ENCODE measurements at regions not wholly inside any gene's neighbourhood (a gene's known extent, or its start where the extent isn't known, plus 50 kb on each side); places are given as distances from the start of the nearest gene placed in this dataset.
A peak's percentile ranks its signal among the peaks of the same experiment; 100 is the strongest.

GRCh38 chr15:39232512-39232911 lies 348.4 kb upstream of the THBS1 start:
- ChIA-PET CTCF (no interaction called here), POLR2A (no interaction called here)
- DNase-seq = no peak
- H3K4me3 Mint-ChIP-seq = no peak overlapping the region
- no peaks in the 10 kb centered on the region for H3K4me1 Mint-ChIP-seq (ENCODE audit: low read depth)
- no peaks in the 10 kb centered on the region for H3K9me3 Mint-ChIP-seq (ENCODE audit: insufficient read depth)
- peaks cover 6% of the 10 kb centered on the region for H3K27me3 Mint-ChIP-seq (ENCODE audit: low read depth)
- no peak overlapping the region for H3K27ac Mint-ChIP-seq
- ATAC-seq = no peak
- H3K36me3 Mint-ChIP-seq (ENCODE audit: low read depth) = no peaks in the 10 kb centered on the region

GRCh38 chr15:39235084-39235795 lies 345.6 kb upstream of the THBS1 start:
- ChIA-PET CTCF (no interaction called here), POLR2A (no interaction called here)
- H3K4me1 Mint-ChIP-seq (ENCODE audit: low read depth) = no peaks in the 10 kb centered on the region
- ATAC-seq (no peak), DNase-seq (no peak)
- no peaks in the 10 kb centered on the region for H3K36me3 Mint-ChIP-seq (ENCODE audit: low read depth)
- peaks cover 6% of the 10 kb centered on the region for H3K27me3 Mint-ChIP-seq (ENCODE audit: low read depth)
- no peaks in the 10 kb centered on the region for H3K9me3 Mint-ChIP-seq (ENCODE audit: insufficient read depth)
- no peak overlapping the region for H3K27ac Mint-ChIP-seq
- no peak overlapping the region for H3K4me3 Mint-ChIP-seq

- DNase-seq (no peak), ATAC-seq (no peak)
- Mint-ChIP-seq H3K9me3 (ENCODE audit: insufficient read depth) (no peaks in the 10 kb centered on the region), H3K36me3 (ENCODE audit: low read depth) (no peaks in the 10 kb centered on the region), H3K4me1 (ENCODE audit: low read depth) (no peaks in the 10 kb centered on the region), H3K27me3 (ENCODE audit: low read depth) (peaks cover 2% of the 10 kb centered on the region), H3K4me3 (no peak overlapping the region), H3K27ac (no peak overlapping the region)
- POLR2A ChIA-PET = no interaction called here
- CTCF ChIA-PET = no interaction called here
Observed at GRCh38 chr15:39236375-39236774, 344.5 kb upstream of the THBS1 start.

- no peak for ATAC-seq
- ChIA-PET POLR2A (no interaction called here), CTCF (no interaction called here)
- Mint-ChIP-seq H3K4me1 (ENCODE audit: low read depth) (no peaks in the 10 kb centered on the region), H3K4me3 (no peak overlapping the region), H3K36me3 (ENCODE audit: low read depth) (no peaks in the 10 kb centered on the region), H3K9me3 (ENCODE audit: insufficient read depth) (no peaks in the 10 kb centered on the region), H3K27me3 (ENCODE audit: low read depth) (no peaks in the 10 kb centered on the region), H3K27ac (no peak overlapping the region)
- no peak for DNase-seq
Observed at GRCh38 chr15:39238443-39238842, 342.4 kb upstream of the THBS1 start.

- ChIA-PET CTCF (no interaction called here), POLR2A (no interaction called here)
- H3K4me3 Mint-ChIP-seq = no peak overlapping the region
- no peaks in the 10 kb centered on the region for H3K9me3 Mint-ChIP-seq (ENCODE audit: insufficient read depth)
- H3K36me3 Mint-ChIP-seq (ENCODE audit: low read depth) = no peaks in the 10 kb centered on the region
- ATAC-seq = no peak
- H3K4me1 Mint-ChIP-seq (ENCODE audit: low read depth) = no peaks in the 10 kb centered on the region
- DNase-seq = no peak
- no peaks in the 10 kb centered on the region for H3K27me3 Mint-ChIP-seq (ENCODE audit: low read depth)
- no peak overlapping the region for H3K27ac Mint-ChIP-seq
Observed at GRCh38 chr15:39239562-39239961, 341.3 kb upstream of the THBS1 start.

DNA sequence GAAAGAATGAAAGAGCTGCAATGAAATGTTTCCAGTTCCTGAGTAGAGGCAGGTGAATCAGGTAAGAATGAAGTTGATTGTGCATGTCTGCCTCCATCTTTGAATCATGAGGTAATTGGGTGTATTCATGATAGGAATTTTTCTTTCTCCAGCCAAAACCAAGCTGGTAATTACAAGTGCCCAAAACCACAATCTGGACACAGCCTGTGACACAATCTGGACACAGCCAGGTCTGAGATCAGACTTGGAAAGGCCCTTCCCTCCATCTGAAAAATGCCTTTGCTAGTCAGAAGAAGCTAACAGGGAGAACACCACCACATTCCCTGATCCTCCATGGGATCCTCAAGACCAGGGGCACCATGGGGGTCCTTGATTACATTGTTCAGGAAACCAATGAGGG lies 338.5 kb upstream of the THBS1 start:
- no peak overlapping the region for H3K27ac Mint-ChIP-seq
- no peaks in the 10 kb centered on the region for H3K27me3 Mint-ChIP-seq (ENCODE audit: low read depth)
- no peaks in the 10 kb centered on the region for H3K4me1 Mint-ChIP-seq (ENCODE audit: low read depth)
- ChIA-PET CTCF (no interaction called here), POLR2A (no interaction called here)
- no peaks in the 10 kb centered on the region for H3K36me3 Mint-ChIP-seq (ENCODE audit: low read depth)
- DNase-seq (no peak), ATAC-seq (no peak)
- no peak overlapping the region for H3K4me3 Mint-ChIP-seq
- H3K9me3 Mint-ChIP-seq (ENCODE audit: insufficient read depth) = no peaks in the 10 kb centered on the region

DNA sequence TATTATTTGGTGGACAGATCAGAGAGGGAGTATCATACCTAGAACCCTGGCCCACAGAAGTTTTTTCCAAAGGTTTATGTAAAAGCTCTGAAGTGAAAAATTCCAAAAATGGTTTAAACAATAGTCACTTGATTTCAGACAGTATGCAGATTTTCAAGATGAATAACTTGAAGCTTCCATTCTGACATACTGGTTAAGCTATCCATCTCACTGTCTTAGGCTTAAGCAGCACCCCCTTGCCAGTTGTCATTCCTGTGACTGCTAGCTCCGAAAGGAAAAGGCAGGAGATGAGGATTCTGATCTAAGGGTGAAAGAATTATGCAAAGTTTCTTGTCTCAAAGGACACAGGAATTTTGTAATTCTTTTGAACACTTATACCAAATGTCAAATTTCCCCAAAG lies 337.5 kb upstream of the THBS1 start:
- no peak overlapping the region for H3K4me3 Mint-ChIP-seq
- no peaks in the 10 kb centered on the region for H3K36me3 Mint-ChIP-seq (ENCODE audit: low read depth)
- no peak overlapping the region for H3K27ac Mint-ChIP-seq
- no peak for ATAC-seq
- no peaks in the 10 kb centered on the region for H3K9me3 Mint-ChIP-seq (ENCODE audit: insufficient read depth)
- ChIA-PET CTCF (no interaction called here), POLR2A (no interaction called here)
- no peak for DNase-seq
- H3K4me1 Mint-ChIP-seq (ENCODE audit: low read depth) = no peaks in the 10 kb centered on the region
- no peaks in the 10 kb centered on the region for H3K27me3 Mint-ChIP-seq (ENCODE audit: low read depth)

DNA sequence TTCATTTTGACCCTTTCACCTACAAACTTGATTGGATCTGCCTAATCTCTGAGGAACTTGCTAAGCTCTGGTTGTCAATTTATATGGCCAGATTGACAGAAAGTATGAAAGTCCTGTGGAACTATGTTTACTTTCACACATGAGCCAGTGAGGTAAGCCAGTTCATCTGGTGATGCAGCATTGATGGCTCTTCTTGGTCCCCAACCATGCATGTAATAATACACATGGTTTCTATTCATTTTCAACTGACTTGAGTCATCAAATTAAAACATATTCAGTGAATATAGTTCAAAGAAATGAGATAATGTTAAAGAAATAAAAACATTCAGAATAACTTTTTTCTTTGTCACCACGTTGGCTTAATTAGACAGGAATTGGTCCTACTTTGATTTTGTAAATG lies 336.1 kb upstream of the THBS1 start:
- CTCF ChIA-PET = no interaction called here
- ATAC-seq (no peak), DNase-seq (no peak)
- H3K4me1 Mint-ChIP-seq (ENCODE audit: low read depth) = no peaks in the 10 kb centered on the region
- H3K27me3 Mint-ChIP-seq (ENCODE audit: low read depth) = no peaks in the 10 kb centered on the region
- H3K9me3 Mint-ChIP-seq (ENCODE audit: insufficient read depth) = no peaks in the 10 kb centered on the region
- H3K27ac Mint-ChIP-seq = no peak overlapping the region
- H3K36me3 Mint-ChIP-seq (ENCODE audit: low read depth) = no peaks in the 10 kb centered on the region
- H3K4me3 Mint-ChIP-seq = no peak overlapping the region
- POLR2A ChIA-PET = no interaction called here

DNA sequence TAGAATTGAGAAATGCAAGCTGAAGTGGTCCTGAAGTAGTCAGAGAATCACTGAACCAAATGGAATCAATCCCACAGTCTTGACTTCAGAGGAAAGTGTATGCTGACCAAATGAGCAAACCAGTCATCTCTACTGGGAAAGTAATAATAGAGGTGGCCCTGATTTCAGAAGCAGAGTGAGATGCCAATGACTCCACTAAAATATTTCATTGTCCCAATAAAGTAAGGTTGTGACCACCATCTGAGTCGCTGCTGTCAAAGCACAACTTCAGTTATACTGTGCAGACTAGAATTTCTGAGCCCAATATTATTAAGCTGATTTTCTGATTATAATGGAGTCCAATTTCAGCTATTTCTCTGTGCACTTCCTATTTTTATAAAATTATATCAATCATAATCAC lies 334.4 kb upstream of the THBS1 start:
- no peaks in the 10 kb centered on the region for H3K36me3 Mint-ChIP-seq (ENCODE audit: low read depth)
- peaks cover 15% of the 10 kb centered on the region for H3K4me1 Mint-ChIP-seq (ENCODE audit: low read depth)
- CTCF ChIA-PET = no interaction called here
- H3K27me3 Mint-ChIP-seq (ENCODE audit: low read depth) = no peaks in the 10 kb centered on the region
- H3K9me3 Mint-ChIP-seq (ENCODE audit: insufficient read depth) = no peaks in the 10 kb centered on the region
- no peak overlapping the region for H3K4me3 Mint-ChIP-seq
- ATAC-seq = no peak
- POLR2A ChIA-PET = no interaction called here
- no peak for DNase-seq
- H3K27ac Mint-ChIP-seq = no peak overlapping the region

DNA sequence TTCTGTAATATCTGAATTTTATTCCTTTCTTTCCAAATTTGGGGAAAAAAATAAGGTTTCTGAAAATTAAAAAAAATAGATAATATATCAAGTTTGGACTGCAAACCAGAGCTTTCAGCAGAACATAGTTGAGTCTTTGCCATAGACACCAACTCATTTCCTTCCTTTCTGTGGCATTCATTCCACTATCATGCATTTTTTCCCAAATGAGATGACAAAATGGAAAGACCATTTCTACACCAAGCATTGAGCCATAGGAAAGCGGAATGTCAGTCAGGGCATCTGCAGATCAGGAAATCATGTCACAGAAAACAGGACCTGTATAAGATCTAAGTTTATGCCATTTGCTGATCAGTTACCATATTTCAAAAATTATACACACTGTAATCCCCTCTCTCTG lies 333.3 kb upstream of the THBS1 start:
- Mint-ChIP-seq H3K36me3 (ENCODE audit: low read depth) (no peaks in the 10 kb centered on the region), H3K4me1 (ENCODE audit: low read depth) (peaks cover 20% of the 10 kb centered on the region), H3K9me3 (ENCODE audit: insufficient read depth) (no peaks in the 10 kb centered on the region), H3K4me3 (no peak overlapping the region), H3K27ac (no peak overlapping the region), H3K27me3 (ENCODE audit: low read depth) (no peaks in the 10 kb centered on the region)
- DNase-seq (no peak), ATAC-seq (no peak)
- CTCF ChIA-PET = no interaction called here
- POLR2A ChIA-PET = no interaction called here

DNA sequence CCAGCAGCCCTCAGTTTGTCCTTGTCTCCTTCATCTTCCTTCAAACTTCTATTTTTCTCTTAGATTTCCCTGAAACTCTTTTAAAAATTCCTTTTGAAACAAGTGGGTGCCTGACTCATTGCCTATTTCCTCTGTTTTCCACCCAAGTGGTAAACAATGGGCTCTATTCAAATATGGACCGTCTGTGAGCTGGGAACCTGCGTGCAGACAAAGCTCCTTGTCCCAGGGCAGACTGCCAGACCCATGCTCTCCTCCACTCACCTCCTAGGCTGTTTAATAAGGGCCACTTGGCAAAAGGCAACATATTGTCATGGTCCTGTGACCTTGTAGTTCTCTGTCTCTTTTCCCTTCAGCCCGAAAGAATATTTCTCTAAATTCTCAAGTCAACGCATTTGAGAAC lies 332.7 kb upstream of the THBS1 start:
- Mint-ChIP-seq H3K27ac (no peak overlapping the region), H3K9me3 (ENCODE audit: insufficient read depth) (no peaks in the 10 kb centered on the region), H3K4me3 (no peak overlapping the region), H3K27me3 (ENCODE audit: low read depth) (no peaks in the 10 kb centered on the region), H3K36me3 (ENCODE audit: low read depth) (no peaks in the 10 kb centered on the region), H3K4me1 (ENCODE audit: low read depth) (peaks cover 20% of the 10 kb centered on the region)
- ChIA-PET CTCF (no interaction called here), POLR2A (no interaction called here)
- DNase-seq (no peak), ATAC-seq (no peak)

- ChIA-PET POLR2A (no interaction called here), CTCF (no interaction called here)
- no peak overlapping the region for H3K27ac Mint-ChIP-seq
- peaks cover 3% of the 10 kb centered on the region for H3K27me3 Mint-ChIP-seq (ENCODE audit: low read depth)
- ATAC-seq = no peak
- no peak for DNase-seq
- no peaks in the 10 kb centered on the region for H3K9me3 Mint-ChIP-seq (ENCODE audit: insufficient read depth)
- no peak overlapping the region for H3K4me3 Mint-ChIP-seq
- no peaks in the 10 kb centered on the region for H3K36me3 Mint-ChIP-seq (ENCODE audit: low read depth)
- peaks cover 20% of the 10 kb centered on the region for H3K4me1 Mint-ChIP-seq (ENCODE audit: low read depth)
Observed at GRCh38 chr15:39250001-39250400, 330.9 kb upstream of the THBS1 start.

DNA sequence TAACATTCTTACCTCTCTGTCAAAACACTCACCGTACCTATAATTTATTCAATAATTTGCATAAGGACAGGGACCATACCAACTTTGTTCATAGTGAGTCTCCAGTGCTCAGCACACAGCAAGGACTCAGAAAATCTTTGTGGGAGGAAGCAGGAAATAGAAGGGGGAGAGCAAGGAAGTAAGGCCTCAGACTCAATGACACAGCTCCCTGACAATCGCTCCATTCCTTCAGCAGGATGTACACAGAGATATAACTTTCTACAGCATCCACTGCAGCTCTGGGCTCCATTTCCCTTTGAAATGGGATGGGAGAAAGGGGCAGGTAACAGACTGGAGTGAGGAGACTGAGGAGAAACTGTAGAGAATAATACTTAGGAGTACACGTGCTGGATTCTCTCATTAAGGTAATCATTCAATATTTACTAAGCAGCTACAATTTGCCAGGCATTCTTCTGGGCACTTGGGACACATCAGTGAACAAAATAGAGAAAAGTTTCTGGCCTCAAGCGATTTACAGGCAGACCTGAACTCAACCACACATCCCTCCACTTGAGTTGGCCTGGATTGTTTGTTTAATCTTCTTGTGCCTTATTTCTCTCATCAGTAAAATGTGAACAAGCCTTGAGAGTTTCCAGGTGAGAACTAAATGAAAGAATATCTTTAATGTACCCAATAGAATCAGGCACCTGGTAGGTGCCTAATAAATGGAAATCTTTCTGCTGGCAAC lies 330.3 kb upstream of the THBS1 start:
- Mint-ChIP-seq H3K27ac (peak overlapping the region; percentile 44), H3K4me3 (no peak overlapping the region), H3K36me3 (ENCODE audit: low read depth) (no peaks in the 10 kb centered on the region), H3K4me1 (ENCODE audit: low read depth) (peaks cover 20% of the 10 kb centered on the region), H3K27me3 (ENCODE audit: low read depth) (peaks cover 3% of the 10 kb centered on the region), H3K9me3 (ENCODE audit: insufficient read depth) (no peaks in the 10 kb centered on the region)
- ChIA-PET CTCF (no interaction called here), POLR2A (no interaction called here)
- DNase-seq (no peak), ATAC-seq (no peak)
